ENCODE measurements at regions not wholly inside any gene's neighbourhood (a gene's known extent, or its start where the extent isn't known, plus 50 kb on each side); places are given as distances from the start of the nearest gene placed in this dataset.

GRCh38 chr3:176780766-176781165, 416.5 kb downstream of the TBL1XR1 start:
- H3K9me3 ChIP-seq (ENCODE audit: control insufficient read depth in 1 of 2, low read length in 2 of 2), result no peaks in the 10 kb centered on the region
- H3K27me3 ChIP-seq (ENCODE audit: control insufficient read depth in 1 of 2, insufficient read depth in 2 of 2, low read length in 2 of 2), result no peaks in the 10 kb centered on the region
- no peak overlapping the region for H3K27ac ChIP-seq (ENCODE audit: low read depth, low read length)
- H3K4me3 ChIP-seq (ENCODE audit: low read depth in 1 of 2, low read length in 2 of 2), result no peak overlapping the region
- H3K4me1 ChIP-seq (ENCODE audit: control insufficient read depth in 1 of 2, insufficient read depth in 2 of 2, low read length in 2 of 2), result no peaks in the 10 kb centered on the region
- H3K9ac ChIP-seq (ENCODE audit: low read depth in 1 of 2, low read length in 2 of 2), result no peak overlapping the region
- no peaks in the 10 kb centered on the region for H3K36me3 ChIP-seq (ENCODE audit: control insufficient read depth in 1 of 2, insufficient read depth in 2 of 2, low read length in 2 of 2)

- H3K9me3 ChIP-seq (ENCODE audit: control insufficient read depth in 1 of 2, low read length in 2 of 2), result no peaks in the 10 kb centered on the region
- no peaks in the 10 kb centered on the region for H3K27me3 ChIP-seq (ENCODE audit: control insufficient read depth in 1 of 2, insufficient read depth in 2 of 2, low read length in 2 of 2)
- H3K36me3 ChIP-seq (ENCODE audit: control insufficient read depth in 1 of 2, insufficient read depth in 2 of 2, low read length in 2 of 2), result no peaks in the 10 kb centered on the region
- H3K4me1 ChIP-seq (ENCODE audit: control insufficient read depth in 1 of 2, insufficient read depth in 2 of 2, low read length in 2 of 2), result no peaks in the 10 kb centered on the region
- H3K9ac ChIP-seq (ENCODE audit: low read depth in 1 of 2, low read length in 2 of 2), result no peak overlapping the region
- no peak overlapping the region for H3K27ac ChIP-seq (ENCODE audit: low read depth, low read length)
- H3K4me3 ChIP-seq (ENCODE audit: low read depth in 1 of 2, low read length in 2 of 2), result no peak overlapping the region
Observed at GRCh38 chr3:176776622-176777175, 420.6 kb downstream of the TBL1XR1 start.

GRCh38 chr3:176769547-176770190, 427.6 kb downstream of the TBL1XR1 start:
- no peak overlapping the region for H3K4me3 ChIP-seq (ENCODE audit: low read depth in 1 of 2, low read length in 2 of 2)
- no peak overlapping the region for H3K9ac ChIP-seq (ENCODE audit: low read depth in 1 of 2, low read length in 2 of 2)
- no peaks in the 10 kb centered on the region for H3K4me1 ChIP-seq (ENCODE audit: control insufficient read depth in 1 of 2, insufficient read depth in 2 of 2, low read length in 2 of 2)
- H3K36me3 ChIP-seq (ENCODE audit: control insufficient read depth in 1 of 2, insufficient read depth in 2 of 2, low read length in 2 of 2), result no peaks in the 10 kb centered on the region
- H3K27ac ChIP-seq (ENCODE audit: low read depth, low read length), result no peak overlapping the region
- H3K9me3 ChIP-seq (ENCODE audit: control insufficient read depth in 1 of 2, low read length in 2 of 2), result no peaks in the 10 kb centered on the region
- H3K27me3 ChIP-seq (ENCODE audit: control insufficient read depth in 1 of 2, insufficient read depth in 2 of 2, low read length in 2 of 2), result no peaks in the 10 kb centered on the region

GRCh38 chr3:176767385-176767784, 429.9 kb downstream of the TBL1XR1 start:
- Histone ChIP-seq H3K36me3 (ENCODE audit: control insufficient read depth in 1 of 2, insufficient read depth in 2 of 2, low read length in 2 of 2) (no peaks in the 10 kb centered on the region), H3K9ac (ENCODE audit: low read depth in 1 of 2, low read length in 2 of 2) (no peak overlapping the region), H3K9me3 (ENCODE audit: control insufficient read depth in 1 of 2, low read length in 2 of 2) (no peaks in the 10 kb centered on the region), H3K4me3 (ENCODE audit: low read depth in 1 of 2, low read length in 2 of 2) (no peak overlapping the region), H3K4me1 (ENCODE audit: control insufficient read depth in 1 of 2, insufficient read depth in 2 of 2, low read length in 2 of 2) (no peaks in the 10 kb centered on the region), H3K27ac (ENCODE audit: low read depth, low read length) (no peak overlapping the region), H3K27me3 (ENCODE audit: control insufficient read depth in 1 of 2, insufficient read depth in 2 of 2, low read length in 2 of 2) (no peaks in the 10 kb centered on the region)

- Histone ChIP-seq H3K27ac (ENCODE audit: low read depth, low read length) (no peak overlapping the region), H3K4me1 (ENCODE audit: control insufficient read depth in 1 of 2, insufficient read depth in 2 of 2, low read length in 2 of 2) (no peaks in the 10 kb centered on the region), H3K9ac (ENCODE audit: low read depth in 1 of 2, low read length in 2 of 2) (no peak overlapping the region), H3K9me3 (ENCODE audit: control insufficient read depth in 1 of 2, low read length in 2 of 2) (no peaks in the 10 kb centered on the region), H3K27me3 (ENCODE audit: control insufficient read depth in 1 of 2, insufficient read depth in 2 of 2, low read length in 2 of 2) (no peaks in the 10 kb centered on the region), H3K36me3 (ENCODE audit: control insufficient read depth in 1 of 2, insufficient read depth in 2 of 2, low read length in 2 of 2) (no peaks in the 10 kb centered on the region), H3K4me3 (ENCODE audit: low read depth in 1 of 2, low read length in 2 of 2) (no peak overlapping the region)
Observed at GRCh38 chr3:176766862-176767261, 430.4 kb downstream of the TBL1XR1 start.

- Histone ChIP-seq H3K27me3 (ENCODE audit: control insufficient read depth in 1 of 2, insufficient read depth in 2 of 2, low read length in 2 of 2) (no peaks in the 10 kb centered on the region), H3K9me3 (ENCODE audit: control insufficient read depth in 1 of 2, low read length in 2 of 2) (no peaks in the 10 kb centered on the region), H3K36me3 (ENCODE audit: control insufficient read depth in 1 of 2, insufficient read depth in 2 of 2, low read length in 2 of 2) (no peaks in the 10 kb centered on the region), H3K4me3 (ENCODE audit: low read depth in 1 of 2, low read length in 2 of 2) (no peak overlapping the region), H3K4me1 (ENCODE audit: control insufficient read depth in 1 of 2, insufficient read depth in 2 of 2, low read length in 2 of 2) (no peaks in the 10 kb centered on the region), H3K9ac (ENCODE audit: low read depth in 1 of 2, low read length in 2 of 2) (no peak overlapping the region), H3K27ac (ENCODE audit: low read depth, low read length) (no peak overlapping the region)
Observed at GRCh38 chr3:176765382-176765900, 431.8 kb downstream of the TBL1XR1 start.

- Histone ChIP-seq H3K9ac (ENCODE audit: low read depth in 1 of 2, low read length in 2 of 2) (no peak overlapping the region), H3K36me3 (ENCODE audit: control insufficient read depth in 1 of 2, insufficient read depth in 2 of 2, low read length in 2 of 2) (no peaks in the 10 kb centered on the region), H3K9me3 (ENCODE audit: control insufficient read depth in 1 of 2, low read length in 2 of 2) (no peaks in the 10 kb centered on the region), H3K27ac (ENCODE audit: low read depth, low read length) (no peak overlapping the region), H3K4me1 (ENCODE audit: control insufficient read depth in 1 of 2, insufficient read depth in 2 of 2, low read length in 2 of 2) (no peaks in the 10 kb centered on the region), H3K27me3 (ENCODE audit: control insufficient read depth in 1 of 2, insufficient read depth in 2 of 2, low read length in 2 of 2) (no peaks in the 10 kb centered on the region), H3K4me3 (ENCODE audit: low read depth in 1 of 2, low read length in 2 of 2) (no peak overlapping the region)
Observed at GRCh38 chr3:176759815-176760506, 437.3 kb downstream of the TBL1XR1 start.

- no peak overlapping the region for H3K9ac ChIP-seq (ENCODE audit: low read depth in 1 of 2, low read length in 2 of 2)
Observed at GRCh38 chr3:176757429-176757828, 439.9 kb downstream of the TBL1XR1 start.

GRCh38 chr3:176755977-176756376, 441.3 kb downstream of the TBL1XR1 start:
- H3K27me3 ChIP-seq (ENCODE audit: control insufficient read depth in 1 of 2, insufficient read depth in 2 of 2, low read length in 2 of 2), result no peaks in the 10 kb centered on the region
- no peaks in the 10 kb centered on the region for H3K4me1 ChIP-seq (ENCODE audit: control insufficient read depth in 1 of 2, insufficient read depth in 2 of 2, low read length in 2 of 2)
- no peaks in the 10 kb centered on the region for H3K36me3 ChIP-seq (ENCODE audit: control insufficient read depth in 1 of 2, insufficient read depth in 2 of 2, low read length in 2 of 2)
- no peaks in the 10 kb centered on the region for H3K9me3 ChIP-seq (ENCODE audit: control insufficient read depth in 1 of 2, low read length in 2 of 2)
- H3K4me3 ChIP-seq (ENCODE audit: low read depth in 1 of 2, low read length in 2 of 2), result no peak overlapping the region
- H3K27ac ChIP-seq (ENCODE audit: low read depth, low read length), result no peak overlapping the region
- no peak overlapping the region for H3K9ac ChIP-seq (ENCODE audit: low read depth in 1 of 2, low read length in 2 of 2)

More at GRCh38 chr3:176757429-176757828, 439.9 kb downstream of the TBL1XR1 start:
- no peaks in the 10 kb centered on the region for H3K27me3 ChIP-seq (ENCODE audit: control insufficient read depth in 1 of 2, insufficient read depth in 2 of 2, low read length in 2 of 2)
- H3K4me3 ChIP-seq (ENCODE audit: low read depth in 1 of 2, low read length in 2 of 2), result no peak overlapping the region
- H3K9me3 ChIP-seq (ENCODE audit: control insufficient read depth in 1 of 2, low read length in 2 of 2), result no peaks in the 10 kb centered on the region
- H3K4me1 ChIP-seq (ENCODE audit: control insufficient read depth in 1 of 2, insufficient read depth in 2 of 2, low read length in 2 of 2), result no peaks in the 10 kb centered on the region
- H3K27ac ChIP-seq (ENCODE audit: low read depth, low read length), result no peak overlapping the region
- H3K36me3 ChIP-seq (ENCODE audit: control insufficient read depth in 1 of 2, insufficient read depth in 2 of 2, low read length in 2 of 2), result no peaks in the 10 kb centered on the region

GRCh38 chr3:176755552-176755951, 441.7 kb downstream of the TBL1XR1 start:
- Histone ChIP-seq H3K27me3 (ENCODE audit: control insufficient read depth in 1 of 2, insufficient read depth in 2 of 2, low read length in 2 of 2) (no peaks in the 10 kb centered on the region), H3K36me3 (ENCODE audit: control insufficient read depth in 1 of 2, insufficient read depth in 2 of 2, low read length in 2 of 2) (no peaks in the 10 kb centered on the region), H3K4me1 (ENCODE audit: control insufficient read depth in 1 of 2, insufficient read depth in 2 of 2, low read length in 2 of 2) (no peaks in the 10 kb centered on the region), H3K27ac (ENCODE audit: low read depth, low read length) (no peak overlapping the region), H3K9ac (ENCODE audit: low read depth in 1 of 2, low read length in 2 of 2) (no peak overlapping the region), H3K4me3 (ENCODE audit: low read depth in 1 of 2, low read length in 2 of 2) (no peak overlapping the region), H3K9me3 (ENCODE audit: control insufficient read depth in 1 of 2, low read length in 2 of 2) (no peaks in the 10 kb centered on the region)

Data from duodenal mucosa (tissue), 2 donors.